DMS114 treated with DMSO at 0.1 percent for 48 hours (cell line): ENCODE measurements at regions not wholly inside any gene's neighbourhood (a gene's known extent, or its start where the extent isn't known, plus 50 kb on each side); places are given as distances from the start of the nearest gene placed in this dataset.
"Not testable (repeated sequence)": the region's sequence is repeated elsewhere in the genome, so short reads cannot be mapped to it uniquely, and the experiment has no call there.

Experiments used
- DNase-seq: peaks from one replicate; lab custom pipeline; 2025; ENCODE audit not compliant: unreplicated experiment; lab: John Stamatoyannopoulos, UW

DNA sequence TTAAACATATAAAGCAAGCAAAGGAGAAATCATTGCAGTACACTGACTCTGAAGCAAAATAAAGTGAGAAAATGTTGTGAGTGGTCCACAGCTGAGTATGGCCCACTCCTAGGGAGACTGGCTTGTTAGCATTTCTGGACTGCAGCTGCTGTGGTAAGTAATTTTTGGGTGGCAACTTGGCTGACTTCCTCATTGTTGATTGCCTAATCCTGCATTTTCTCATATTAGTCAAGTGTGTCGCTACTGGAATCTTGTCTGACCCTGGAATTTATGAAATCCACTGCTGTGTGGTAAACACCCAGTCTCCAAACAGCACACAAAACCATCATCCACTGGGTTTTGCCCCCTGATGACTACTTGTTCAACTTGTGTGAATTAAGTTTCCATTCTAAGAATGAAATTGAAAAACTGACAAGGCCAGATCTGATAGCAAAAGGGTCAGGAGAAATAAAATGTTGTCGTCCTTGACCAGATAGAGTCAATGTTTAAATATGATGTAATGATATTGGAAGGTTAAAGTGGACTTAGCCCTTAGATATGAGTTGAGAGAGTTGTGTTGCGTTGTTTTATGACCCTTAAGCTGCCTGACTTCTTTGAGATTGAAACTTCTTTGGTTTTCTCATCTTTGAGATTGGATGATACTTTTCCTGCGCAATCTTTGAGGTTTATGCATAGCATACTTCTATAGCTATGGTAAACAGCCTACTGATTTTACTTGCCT, 106.6 kb upstream of the SEC22B start:
- DNase-seq = not testable (repeated sequence)

DNA sequence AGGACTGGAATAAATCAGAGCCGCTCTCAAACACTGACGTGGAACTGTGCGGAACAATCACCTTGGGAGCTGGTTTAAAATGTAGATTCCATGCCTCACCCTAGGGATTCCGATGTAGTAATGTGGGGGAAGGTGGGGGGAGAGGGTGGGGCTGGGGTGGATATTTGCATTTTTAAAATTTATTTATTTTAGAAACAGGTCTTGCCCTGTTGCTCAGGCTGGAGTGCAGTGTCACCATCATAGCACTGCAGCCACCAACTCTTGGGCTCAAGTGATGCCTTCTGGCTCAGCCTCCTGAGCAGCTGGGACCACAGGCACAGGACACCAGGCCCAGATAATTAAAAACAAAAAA, 101.9 kb upstream of the SEC22B start:
- not testable (repeated sequence) for DNase-seq

DNA sequence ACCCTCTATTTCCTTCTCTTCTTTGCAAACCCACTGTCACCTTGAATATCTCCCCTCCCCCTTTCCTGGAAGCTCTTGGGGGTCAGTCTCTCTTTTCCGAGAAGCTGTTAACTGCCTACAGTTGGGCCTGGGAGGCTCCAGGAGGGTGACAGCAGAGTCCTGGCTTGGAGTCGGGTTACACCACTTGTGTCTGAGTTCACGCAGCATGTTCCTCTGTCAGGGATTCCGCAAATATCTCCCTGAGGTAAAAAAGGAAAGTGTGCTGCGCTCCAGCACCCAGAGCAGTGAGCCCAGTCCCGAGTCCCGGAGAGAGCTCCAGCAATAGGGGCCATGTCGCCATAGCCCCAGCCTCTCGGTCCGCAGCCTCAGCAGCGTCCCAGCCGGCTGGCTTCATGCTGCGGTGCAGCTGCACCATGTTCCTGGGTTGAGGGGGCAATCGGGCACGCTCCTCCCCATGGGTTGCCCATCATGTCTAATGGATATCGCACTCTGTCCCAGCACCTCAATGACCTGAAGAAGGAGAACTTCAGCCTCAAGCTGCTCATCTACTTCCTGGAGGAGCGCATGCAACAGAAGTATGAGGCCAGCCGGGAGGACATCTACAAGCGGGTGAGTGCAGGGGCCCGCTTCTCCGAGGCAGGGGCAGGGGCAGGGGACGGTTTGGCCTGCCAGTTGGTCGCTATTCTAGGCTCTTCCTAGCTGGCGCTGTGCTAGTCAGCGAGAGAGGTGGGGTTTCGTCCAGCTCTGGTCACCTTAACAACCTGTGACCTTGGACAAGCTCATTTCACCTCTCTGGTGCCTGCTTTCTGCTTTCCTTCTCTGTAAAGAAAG, 101.3 kb upstream of the SEC22B start:
- DNase-seq = not testable (repeated sequence)

DNA sequence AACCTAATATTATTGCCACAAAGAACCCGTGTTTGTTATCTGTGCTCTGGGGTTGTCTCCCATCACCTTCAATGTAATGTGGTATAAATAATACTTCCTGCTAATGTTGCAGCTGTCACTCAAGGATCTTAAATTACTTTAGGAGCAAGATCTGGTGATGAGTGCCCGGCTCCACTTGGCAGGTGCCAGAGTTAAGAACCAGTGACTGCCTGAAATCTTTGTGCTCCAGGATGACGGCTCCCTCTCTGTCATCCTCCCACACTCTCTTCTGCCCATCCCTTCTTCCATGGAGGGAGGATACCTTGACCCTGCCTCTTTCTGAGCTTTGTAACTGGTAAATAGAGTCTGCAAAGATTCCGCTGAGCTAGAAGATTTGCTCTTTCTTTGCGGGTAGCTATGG, 100.4 kb upstream of the SEC22B start:
- DNase-seq = not testable (repeated sequence)

DNA sequence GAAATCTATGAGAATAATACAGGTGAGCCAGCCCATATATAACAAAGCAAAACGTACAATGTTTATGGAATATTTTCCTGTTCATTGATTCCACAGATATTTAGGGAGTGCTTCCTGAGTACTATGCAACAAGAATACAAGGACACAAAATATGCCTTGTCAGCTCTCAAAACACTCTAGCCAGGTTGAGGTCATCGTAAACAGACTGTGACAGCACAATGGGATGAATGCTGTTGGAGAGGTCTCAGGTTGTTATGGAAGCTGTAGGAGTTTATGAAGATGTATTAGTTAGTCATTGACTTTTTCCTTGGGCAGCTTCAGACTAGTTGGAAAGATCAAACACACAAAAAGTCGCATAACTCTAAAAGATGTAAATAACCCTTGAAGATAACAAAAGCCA, 98.1 kb upstream of the SEC22B start:
- DNase-seq = not testable (repeated sequence)

DNA sequence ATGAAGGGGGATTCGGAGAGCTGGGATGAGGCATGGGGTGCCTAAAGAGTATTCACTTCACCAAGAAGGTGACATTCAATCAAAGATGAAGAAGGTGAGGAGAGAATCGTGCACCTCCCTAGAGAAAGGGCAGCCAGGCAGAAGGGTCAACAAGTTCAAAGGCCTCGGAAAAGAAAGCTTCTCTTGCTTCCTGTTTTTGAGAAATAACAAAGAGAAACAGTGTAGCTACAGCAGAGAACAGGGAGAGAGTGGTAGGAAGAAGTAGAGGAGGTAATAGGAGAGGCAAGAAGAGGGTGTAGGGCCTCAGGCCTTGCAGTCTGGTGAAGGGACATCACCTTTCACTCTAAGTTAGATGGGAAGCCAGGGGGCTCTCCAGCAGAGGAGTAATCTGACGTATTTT, 97.0 kb upstream of the SEC22B start:
- not testable (repeated sequence) for DNase-seq

DNA sequence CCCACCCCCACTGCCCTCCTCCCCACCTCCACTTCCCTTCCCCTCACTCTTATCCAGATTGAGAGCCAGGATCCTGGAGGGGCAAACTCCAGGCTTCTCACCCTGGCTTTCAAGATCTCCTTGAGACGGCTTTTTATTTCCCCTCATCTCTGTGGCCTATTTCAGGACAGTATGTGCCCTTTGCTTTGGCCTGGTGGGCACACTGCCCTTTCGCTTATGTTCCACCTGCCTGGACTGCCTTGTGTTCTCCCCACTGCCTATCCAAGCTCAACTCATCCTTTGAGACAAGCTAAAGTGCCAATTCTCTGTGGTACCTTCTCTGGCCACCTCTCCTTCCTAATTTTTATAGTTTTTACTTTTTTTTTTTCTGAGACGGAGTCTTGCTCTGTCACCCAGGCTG, 95.9 kb upstream of the SEC22B start:
- DNase-seq = not testable (repeated sequence)

DNA sequence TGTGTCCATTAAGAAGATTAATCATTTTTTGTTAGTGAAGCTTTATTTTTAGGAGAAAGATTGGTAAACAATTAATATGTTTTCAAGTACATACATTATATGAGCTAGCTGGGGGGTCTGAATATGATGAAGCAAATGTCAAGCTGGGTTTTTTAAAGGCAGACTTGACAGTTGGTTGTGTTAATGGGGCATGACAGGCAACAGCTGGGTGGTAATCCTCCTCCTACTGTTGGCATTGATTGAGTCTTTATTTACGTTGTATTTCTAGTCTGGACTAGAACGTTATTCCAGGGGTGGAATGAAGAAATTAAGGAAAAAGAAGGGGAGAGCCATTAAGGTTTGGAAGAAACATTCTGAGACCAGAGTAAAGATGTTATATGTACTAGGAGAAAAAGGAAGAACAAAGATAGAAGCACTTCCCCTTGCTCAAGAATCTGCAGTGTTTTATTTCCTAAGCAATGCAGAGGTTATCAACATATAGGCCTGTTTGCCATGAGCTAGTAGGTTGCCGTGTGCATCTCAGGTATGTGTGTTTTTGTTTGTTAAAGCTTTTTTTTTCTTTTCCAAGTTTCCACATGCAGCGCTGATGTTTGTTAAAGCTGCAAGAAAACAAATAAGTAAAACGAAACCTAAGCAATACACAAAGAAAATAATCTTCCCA, 95.4 kb upstream of the SEC22B start:
- DNase-seq = not testable (repeated sequence)

DNA sequence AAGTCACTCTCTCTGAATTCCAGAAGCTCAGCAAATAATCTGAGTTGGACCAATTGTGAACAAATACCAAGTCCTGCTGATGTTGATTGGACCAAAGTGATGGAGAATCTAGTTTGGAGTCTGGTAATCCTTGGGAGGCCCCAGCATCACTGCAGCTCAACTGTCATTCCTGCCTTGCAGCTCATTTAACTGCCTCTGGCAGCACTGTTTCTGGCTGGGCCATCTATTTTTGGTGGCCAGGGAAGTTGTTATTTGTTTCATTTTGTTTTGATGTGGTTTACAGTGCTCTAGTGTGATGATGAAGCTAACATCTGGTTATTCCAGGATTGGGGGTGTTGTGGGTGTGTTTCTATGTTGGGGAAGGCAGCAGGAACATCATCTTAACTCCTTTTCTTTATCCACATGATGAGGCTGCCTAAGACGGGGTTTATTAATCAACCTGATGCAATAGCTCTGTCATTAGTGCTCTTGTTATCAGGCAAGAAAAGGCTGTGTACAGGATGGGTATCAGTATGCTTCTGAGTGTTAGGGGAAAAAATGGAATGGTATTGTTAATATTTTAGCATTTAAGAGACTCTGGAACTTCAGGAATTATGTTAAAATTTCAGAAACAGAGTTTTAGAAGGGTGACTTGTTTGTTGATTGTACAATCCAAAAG, 91.7 kb upstream of the SEC22B start:
- DNase-seq = not testable (repeated sequence)

DNA sequence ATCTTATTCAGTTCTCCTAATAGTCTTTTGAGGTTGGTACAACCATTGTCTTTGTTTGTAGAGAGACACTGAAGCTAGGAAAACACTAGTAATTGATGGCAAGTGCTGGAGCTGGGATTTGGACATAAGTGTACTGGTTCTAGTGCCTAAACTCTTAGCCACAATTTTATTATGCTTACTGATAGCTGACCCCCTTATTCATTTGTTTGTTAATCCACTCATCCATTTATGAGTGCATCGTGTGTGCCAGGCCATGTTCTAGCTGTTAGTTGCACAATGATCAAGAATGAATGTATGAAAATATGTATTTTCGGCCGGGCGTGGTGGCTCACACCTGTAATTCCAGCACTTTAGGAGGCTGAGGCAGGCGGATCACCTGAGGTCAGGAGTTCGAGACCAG, 88.2 kb upstream of the SEC22B start:
- not testable (repeated sequence) for DNase-seq

DNA sequence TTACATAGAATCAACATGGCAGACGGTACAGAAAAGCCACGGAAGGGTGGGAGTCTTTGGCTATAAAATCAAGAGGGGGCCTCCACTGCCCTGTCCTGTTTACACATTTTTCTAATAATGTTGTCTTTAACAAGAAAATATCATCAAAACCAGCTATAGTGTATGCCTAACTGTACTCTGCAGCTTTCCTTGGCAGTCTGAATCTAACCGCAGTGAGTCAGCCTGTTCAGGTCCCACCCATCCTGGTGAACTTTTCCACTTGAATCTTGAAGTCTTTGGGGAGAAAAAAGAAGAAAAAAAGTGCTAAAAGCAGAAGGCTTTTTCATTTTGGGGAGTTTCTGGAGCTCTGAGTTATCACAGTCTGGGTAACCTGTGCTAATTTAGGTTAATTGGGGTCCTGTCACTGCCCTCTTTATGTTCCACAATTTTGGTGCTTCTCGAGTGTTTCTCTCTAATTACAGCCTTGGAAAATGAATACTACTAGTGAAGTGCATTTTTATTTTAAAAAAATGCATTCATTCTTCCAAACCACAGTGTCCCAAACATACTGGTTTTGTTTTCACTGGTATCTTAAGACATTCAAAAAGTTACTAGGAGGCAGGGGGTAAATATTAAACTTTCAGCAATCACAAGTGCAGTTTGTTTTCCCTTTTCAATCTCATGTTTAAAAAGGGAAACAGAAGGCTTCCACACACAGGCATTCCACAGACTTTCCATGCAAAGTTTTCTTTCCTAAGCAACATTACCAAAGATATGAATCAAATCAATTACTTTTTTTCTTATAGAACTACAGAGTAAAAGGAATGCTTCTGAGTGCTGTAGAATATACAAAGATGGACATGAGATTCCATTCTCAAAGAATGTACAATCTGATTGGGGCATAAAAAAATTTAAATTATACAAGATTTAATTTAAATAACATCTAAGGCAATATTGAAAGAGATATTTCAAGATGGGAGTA, 86.8 kb upstream of the SEC22B start:
- DNase-seq = not testable (repeated sequence)

DNA sequence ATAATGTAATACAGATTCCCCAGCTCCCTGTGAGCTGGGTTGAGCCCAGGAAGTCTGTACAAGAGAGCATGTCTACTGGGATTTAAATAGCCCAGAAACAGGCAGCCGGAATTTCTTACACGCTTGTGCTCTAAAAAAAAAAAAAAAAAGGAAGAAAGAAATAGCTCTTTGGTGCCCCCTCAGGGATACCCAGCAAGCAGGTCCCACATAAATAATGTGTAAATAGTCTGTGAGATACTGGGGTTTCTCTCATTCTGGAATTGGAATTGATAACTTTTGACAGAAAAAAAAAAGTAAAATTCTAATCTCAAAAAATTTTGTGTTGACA, 81.4 kb upstream of the SEC22B start:
- not testable (repeated sequence) for DNase-seq

DNA sequence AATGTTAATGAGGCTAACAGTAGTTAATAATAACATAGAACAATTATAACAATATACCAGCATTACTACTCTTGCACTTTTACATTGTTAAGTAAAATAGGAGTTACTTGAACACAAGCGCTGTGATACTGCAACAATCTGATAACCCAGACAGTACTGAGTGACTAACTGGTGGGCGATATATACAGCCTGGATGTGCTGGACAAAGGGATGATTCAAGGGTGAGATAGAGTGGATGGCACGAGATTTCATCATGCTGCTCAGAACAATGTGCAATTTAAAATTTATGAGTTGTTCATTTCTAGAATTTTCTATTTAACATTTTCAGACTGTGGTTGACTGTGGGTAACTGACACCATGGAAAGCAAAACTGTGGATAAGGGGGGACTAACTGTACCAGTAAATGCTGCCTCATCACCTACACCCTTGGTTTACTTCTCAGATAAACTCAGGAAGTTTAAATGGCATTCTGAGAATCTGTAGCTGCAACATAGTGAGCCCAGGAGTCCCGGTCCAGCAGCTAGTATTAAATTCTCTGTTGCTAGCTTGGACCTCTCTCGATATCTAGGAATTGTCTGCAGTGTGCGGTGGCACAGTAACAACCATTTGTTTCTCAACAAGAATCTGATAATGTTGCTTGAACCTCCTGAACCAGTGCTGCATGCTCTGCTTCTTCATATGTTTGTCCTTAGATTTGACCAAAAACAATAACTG, 80.9 kb upstream of the SEC22B start:
- not testable (repeated sequence) for DNase-seq

DNA sequence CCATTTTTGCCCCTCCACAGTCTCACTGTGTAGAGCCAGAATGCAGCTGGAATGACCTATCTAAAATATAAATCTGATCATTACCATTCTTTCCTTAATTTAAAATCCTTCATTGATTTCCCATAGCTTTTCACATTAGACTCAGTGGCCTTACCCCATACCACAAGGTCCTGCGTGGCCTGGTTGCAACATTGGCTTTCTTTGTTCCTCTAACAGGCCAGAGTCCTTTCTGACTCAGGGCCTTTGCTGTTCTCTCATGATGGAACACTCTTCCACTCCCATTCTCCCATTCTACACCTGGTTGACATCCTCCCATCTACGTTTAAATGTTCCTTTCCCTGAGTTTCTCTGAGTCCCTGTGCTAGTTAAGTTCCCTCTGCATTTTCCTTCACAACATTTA, 74.4 kb upstream of the SEC22B start:
- not testable (repeated sequence) for DNase-seq

DNA sequence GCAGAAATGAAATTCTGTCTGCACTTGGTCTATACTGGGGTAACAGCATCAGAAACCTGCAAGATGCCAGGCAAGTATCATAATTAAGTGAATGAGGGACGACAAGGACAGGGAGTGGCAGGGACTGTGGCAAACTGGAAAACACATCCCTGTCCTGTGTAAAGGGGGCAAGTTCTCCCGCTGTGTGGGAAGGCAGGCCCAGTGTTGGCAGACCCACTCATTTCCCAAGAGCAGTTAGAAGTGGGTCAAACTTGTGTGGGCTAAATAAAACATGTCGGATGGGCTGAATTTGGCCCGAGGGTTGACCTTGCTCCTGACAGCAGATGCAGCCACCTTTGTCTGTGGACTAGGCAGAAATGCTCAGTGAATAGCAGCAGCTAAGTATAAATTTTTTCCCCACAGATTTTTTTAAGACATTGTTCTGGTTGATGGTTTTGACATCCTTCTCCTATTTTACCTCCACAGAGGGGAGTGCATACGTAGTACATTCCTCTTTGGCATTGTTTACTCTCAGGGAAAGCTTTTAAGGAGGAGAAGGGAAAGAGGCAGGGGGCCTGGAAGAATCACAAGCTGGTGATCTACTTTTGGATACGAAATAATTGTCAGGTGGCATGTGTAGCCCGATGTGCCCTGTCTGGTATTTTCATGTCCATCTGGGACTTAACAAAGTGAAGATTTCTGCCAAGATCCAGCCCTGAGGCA, 72.6 kb upstream of the SEC22B start:
- not testable (repeated sequence) for DNase-seq

DNA sequence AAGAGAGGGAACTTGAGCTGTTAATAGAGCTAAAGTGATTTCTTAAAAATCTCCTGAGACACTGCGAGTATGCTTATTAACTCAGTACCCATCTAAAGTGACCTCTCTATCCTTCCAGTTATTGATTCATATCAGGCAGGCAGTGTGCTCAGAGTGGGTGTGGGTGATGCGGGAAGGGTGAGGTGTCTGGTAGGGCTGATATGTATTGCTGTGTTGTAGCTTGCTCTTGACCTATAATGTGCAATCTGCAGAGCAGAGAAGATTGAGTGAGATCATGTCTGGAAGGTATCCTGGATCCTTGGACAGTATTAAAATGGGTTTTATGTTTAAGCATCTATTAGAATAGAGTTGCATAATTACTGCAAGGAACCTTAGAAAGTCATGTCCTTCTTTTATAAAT, 71.9 kb upstream of the SEC22B start:
- DNase-seq = not testable (repeated sequence)

DNA sequence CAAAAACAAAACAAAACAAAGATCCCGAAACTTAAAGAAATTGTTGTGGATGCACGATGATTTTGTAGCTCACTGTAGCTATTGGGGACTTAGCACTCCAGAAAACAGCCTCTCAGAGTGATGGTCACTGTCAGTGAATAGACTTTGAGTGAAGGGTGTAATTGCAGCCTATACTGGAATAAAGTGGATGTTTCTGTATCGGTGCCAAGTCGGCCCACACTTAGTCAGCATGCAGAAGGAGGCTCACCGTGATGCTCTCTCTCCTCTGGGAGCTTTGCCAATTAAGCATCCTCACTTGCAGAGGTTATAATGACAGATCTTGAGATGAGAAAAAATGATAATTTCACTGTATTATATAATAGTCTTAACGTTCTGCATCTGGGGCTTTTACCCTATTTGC, 67.5 kb upstream of the SEC22B start:
- not testable (repeated sequence) for DNase-seq

DNA sequence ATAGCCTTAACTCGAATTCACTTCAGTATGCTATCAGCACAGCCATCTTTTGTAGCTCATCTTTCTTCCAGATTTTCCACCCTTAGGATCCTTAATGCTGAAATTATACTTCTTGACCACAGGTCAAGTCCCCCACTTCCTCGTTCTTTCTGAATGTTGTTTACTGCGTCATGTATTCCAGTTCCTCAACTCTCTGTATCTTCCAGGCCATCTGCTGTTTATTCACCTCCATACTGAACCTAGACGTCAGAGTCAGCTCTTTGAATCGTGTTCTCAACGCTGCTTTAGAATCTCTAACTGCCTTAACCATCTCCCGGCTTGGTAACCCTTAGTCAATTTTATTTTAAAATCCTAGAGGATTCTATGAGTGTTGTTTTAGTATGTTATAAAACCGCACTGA, 66.3 kb upstream of the SEC22B start:
- not testable (repeated sequence) for DNase-seq

DNA sequence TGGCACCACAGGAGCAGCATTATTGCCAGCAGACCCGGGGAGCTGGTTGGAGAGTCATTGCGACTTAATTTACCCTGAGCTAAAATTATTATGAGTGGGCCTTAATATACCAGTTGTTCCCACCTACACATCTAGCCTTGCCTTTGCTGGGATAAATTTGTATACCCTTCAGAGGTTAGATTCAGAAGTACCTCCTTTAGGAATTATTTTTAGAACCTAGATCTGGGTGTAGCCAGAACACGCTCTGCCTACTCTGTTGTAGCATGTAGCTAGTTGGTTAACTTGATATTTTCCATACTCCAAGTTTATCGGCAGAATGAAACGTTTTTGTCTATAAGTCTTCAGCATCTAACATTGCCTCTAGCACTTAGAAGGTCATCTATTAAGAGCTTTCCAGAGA, 65.5 kb upstream of the SEC22B start:
- DNase-seq = not testable (repeated sequence)
